ENCODE measurements at regions not wholly inside any gene's neighbourhood (a gene's known extent, or its start where the extent isn't known, plus 50 kb on each side); places are given as distances from the start of the nearest gene placed in this dataset.

DNA sequence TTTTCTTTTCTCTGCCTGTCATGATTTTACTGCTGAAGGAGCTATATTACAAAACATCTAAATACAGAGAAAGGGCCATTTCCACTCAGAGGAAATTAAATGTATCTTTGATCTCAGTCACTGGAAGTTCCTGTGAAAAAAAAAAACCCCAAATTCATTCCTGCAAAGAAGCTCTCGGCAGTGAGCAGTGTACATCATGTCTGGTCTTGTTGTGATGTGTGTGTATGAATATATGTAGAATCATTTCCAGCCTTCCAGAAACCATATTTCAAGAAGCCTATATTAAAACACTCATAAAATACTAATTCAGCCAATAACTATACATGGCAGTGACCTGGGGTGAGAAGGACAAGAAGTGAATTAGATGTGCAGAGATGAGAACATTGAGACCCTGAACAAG, 393.2 kb upstream of the TENM4 start:
- Histone ChIP-seq H3K27me3 (ENCODE audit: control insufficient read depth in 2 of 2, insufficient read depth in 2 of 2, low read length in 2 of 2) (no peaks in the 10 kb centered on the region), H3K4me3 (ENCODE audit: low read length in 2 of 2) (no peak overlapping the region), H3K4me1 (ENCODE audit: control insufficient read depth in 2 of 2, insufficient read depth in 2 of 2, low read length in 2 of 2) (no peaks in the 10 kb centered on the region), H3K9ac (ENCODE audit: low read depth in 1 of 2, low read length in 2 of 2) (no peak overlapping the region), H3K36me3 (ENCODE audit: control insufficient read depth in 2 of 2, insufficient read depth in 2 of 2, low read length in 2 of 2) (no peaks in the 10 kb centered on the region), H3K9me3 (ENCODE audit: control insufficient read depth in 2 of 2, low read length in 2 of 2) (no peaks in the 10 kb centered on the region), H3K27ac (ENCODE audit: low read depth in 2 of 2, low read length in 2 of 2) (no peak overlapping the region)

GRCh38 chr11:79830446-79830845, 389.6 kb upstream of the TENM4 start:
- Histone ChIP-seq H3K4me3 (ENCODE audit: low read length in 2 of 2) (no peak overlapping the region), H3K9ac (ENCODE audit: low read depth in 1 of 2, low read length in 2 of 2) (no peak overlapping the region), H3K27ac (ENCODE audit: low read depth in 2 of 2, low read length in 2 of 2) (no peak overlapping the region), H3K27me3 (ENCODE audit: control insufficient read depth in 2 of 2, insufficient read depth in 2 of 2, low read length in 2 of 2) (no peaks in the 10 kb centered on the region), H3K36me3 (ENCODE audit: control insufficient read depth in 2 of 2, insufficient read depth in 2 of 2, low read length in 2 of 2) (no peaks in the 10 kb centered on the region), H3K9me3 (ENCODE audit: control insufficient read depth in 2 of 2, low read length in 2 of 2) (no peaks in the 10 kb centered on the region), H3K4me1 (ENCODE audit: control insufficient read depth in 2 of 2, insufficient read depth in 2 of 2, low read length in 2 of 2) (no peaks in the 10 kb centered on the region)

GRCh38 chr11:79829891-79830290, 389.1 kb upstream of the TENM4 start:
- no peaks in the 10 kb centered on the region for H3K9me3 ChIP-seq (ENCODE audit: control insufficient read depth in 2 of 2, low read length in 2 of 2)
- no peaks in the 10 kb centered on the region for H3K4me1 ChIP-seq (ENCODE audit: control insufficient read depth in 2 of 2, insufficient read depth in 2 of 2, low read length in 2 of 2)
- no peaks in the 10 kb centered on the region for H3K36me3 ChIP-seq (ENCODE audit: control insufficient read depth in 2 of 2, insufficient read depth in 2 of 2, low read length in 2 of 2)
- no peaks in the 10 kb centered on the region for H3K27me3 ChIP-seq (ENCODE audit: control insufficient read depth in 2 of 2, insufficient read depth in 2 of 2, low read length in 2 of 2)
- H3K9ac ChIP-seq (ENCODE audit: low read depth in 1 of 2, low read length in 2 of 2), result no peak overlapping the region
- no peak overlapping the region for H3K27ac ChIP-seq (ENCODE audit: low read depth in 2 of 2, low read length in 2 of 2)
- no peak overlapping the region for H3K4me3 ChIP-seq (ENCODE audit: low read length in 2 of 2)

- no peaks in the 10 kb centered on the region for H3K4me1 ChIP-seq (ENCODE audit: control insufficient read depth in 2 of 2, insufficient read depth in 2 of 2, low read length in 2 of 2)
- H3K27me3 ChIP-seq (ENCODE audit: control insufficient read depth in 2 of 2, insufficient read depth in 2 of 2, low read length in 2 of 2), result no peaks in the 10 kb centered on the region
- no peaks in the 10 kb centered on the region for H3K9me3 ChIP-seq (ENCODE audit: control insufficient read depth in 2 of 2, low read length in 2 of 2)
- no peak overlapping the region for H3K27ac ChIP-seq (ENCODE audit: low read depth in 2 of 2, low read length in 2 of 2)
- no peak overlapping the region for H3K9ac ChIP-seq (ENCODE audit: low read depth in 1 of 2, low read length in 2 of 2)
- no peak overlapping the region for H3K4me3 ChIP-seq (ENCODE audit: low read length in 2 of 2)
- no peaks in the 10 kb centered on the region for H3K36me3 ChIP-seq (ENCODE audit: control insufficient read depth in 2 of 2, insufficient read depth in 2 of 2, low read length in 2 of 2)
These were observed 381.9 kb upstream of the TENM4 start for GRCh38 chr11:79822766-79823165.

DNA sequence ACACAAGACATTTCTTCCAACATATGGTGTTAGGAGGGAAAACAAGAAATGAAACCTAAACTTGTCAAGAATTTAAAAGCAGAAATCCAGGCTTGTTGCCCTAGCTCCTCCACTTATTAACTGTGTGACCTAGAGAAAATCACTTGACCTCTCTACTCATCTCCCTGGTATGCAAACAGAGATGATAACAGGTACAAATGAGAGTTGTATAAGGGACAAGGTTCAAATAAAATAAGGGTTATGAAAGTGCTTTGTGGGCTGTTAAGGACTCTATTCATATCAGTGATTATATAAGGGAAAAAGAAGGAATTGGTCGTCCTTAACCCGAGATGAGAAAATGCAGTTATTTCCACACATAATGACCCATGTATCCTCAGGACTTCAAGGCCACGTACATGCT, 372.7 kb upstream of the TENM4 start:
- Histone ChIP-seq H3K36me3 (ENCODE audit: control insufficient read depth in 2 of 2, insufficient read depth in 2 of 2, low read length in 2 of 2) (no peaks in the 10 kb centered on the region), H3K9ac (ENCODE audit: low read depth in 1 of 2, low read length in 2 of 2) (no peak overlapping the region), H3K27me3 (ENCODE audit: control insufficient read depth in 2 of 2, insufficient read depth in 2 of 2, low read length in 2 of 2) (no peaks in the 10 kb centered on the region), H3K9me3 (ENCODE audit: control insufficient read depth in 2 of 2, low read length in 2 of 2) (no peaks in the 10 kb centered on the region), H3K27ac (ENCODE audit: low read depth in 2 of 2, low read length in 2 of 2) (no peak overlapping the region), H3K4me3 (ENCODE audit: low read length in 2 of 2) (no peak overlapping the region), H3K4me1 (ENCODE audit: control insufficient read depth in 2 of 2, insufficient read depth in 2 of 2, low read length in 2 of 2) (peaks cover 0 to 5% of the 10 kb centered on the region in 2 donors)

- Histone ChIP-seq H3K27ac (ENCODE audit: low read depth in 2 of 2, low read length in 2 of 2) (no peak overlapping the region), H3K36me3 (ENCODE audit: control insufficient read depth in 2 of 2, insufficient read depth in 2 of 2, low read length in 2 of 2) (no peaks in the 10 kb centered on the region), H3K9ac (ENCODE audit: low read depth in 1 of 2, low read length in 2 of 2) (no peak overlapping the region), H3K27me3 (ENCODE audit: control insufficient read depth in 2 of 2, insufficient read depth in 2 of 2, low read length in 2 of 2) (no peaks in the 10 kb centered on the region), H3K4me3 (ENCODE audit: low read length in 2 of 2) (no peak overlapping the region), H3K9me3 (ENCODE audit: control insufficient read depth in 2 of 2, low read length in 2 of 2) (no peaks in the 10 kb centered on the region), H3K4me1 (ENCODE audit: control insufficient read depth in 2 of 2, insufficient read depth in 2 of 2, low read length in 2 of 2) (peaks cover 0 to 5% of the 10 kb centered on the region in 2 donors)
These were observed 368.7 kb upstream of the TENM4 start for GRCh38 chr11:79809487-79809886.

- Histone ChIP-seq H3K27me3 (ENCODE audit: control insufficient read depth in 2 of 2, insufficient read depth in 2 of 2, low read length in 2 of 2) (no peaks in the 10 kb centered on the region), H3K9ac (ENCODE audit: low read depth in 1 of 2, low read length in 2 of 2) (no peak overlapping the region), H3K4me3 (ENCODE audit: low read length in 2 of 2) (no peak overlapping the region), H3K9me3 (ENCODE audit: control insufficient read depth in 2 of 2, low read length in 2 of 2) (no peaks in the 10 kb centered on the region), H3K4me1 (ENCODE audit: control insufficient read depth in 2 of 2, insufficient read depth in 2 of 2, low read length in 2 of 2) (peaks cover 0 to 5% of the 10 kb centered on the region in 2 donors), H3K27ac (ENCODE audit: low read depth in 2 of 2, low read length in 2 of 2) (no peak overlapping the region), H3K36me3 (ENCODE audit: control insufficient read depth in 2 of 2, insufficient read depth in 2 of 2, low read length in 2 of 2) (no peaks in the 10 kb centered on the region)
These were observed 366.7 kb upstream of the TENM4 start for GRCh38 chr11:79807506-79807905.

GRCh38 chr11:79796704-79797103, 355.9 kb upstream of the TENM4 start:
- Histone ChIP-seq H3K9ac (ENCODE audit: low read depth in 1 of 2, low read length in 2 of 2) (no peak overlapping the region), H3K36me3 (ENCODE audit: control insufficient read depth in 2 of 2, insufficient read depth in 2 of 2, low read length in 2 of 2) (no peaks in the 10 kb centered on the region), H3K9me3 (ENCODE audit: control insufficient read depth in 2 of 2, low read length in 2 of 2) (no peaks in the 10 kb centered on the region), H3K4me1 (ENCODE audit: control insufficient read depth in 2 of 2, insufficient read depth in 2 of 2, low read length in 2 of 2) (no peaks in the 10 kb centered on the region), H3K27ac (ENCODE audit: low read depth in 2 of 2, low read length in 2 of 2) (no peak overlapping the region), H3K27me3 (ENCODE audit: control insufficient read depth in 2 of 2, insufficient read depth in 2 of 2, low read length in 2 of 2) (no peaks in the 10 kb centered on the region), H3K4me3 (ENCODE audit: low read length in 2 of 2) (no peak overlapping the region)

- Histone ChIP-seq H3K27me3 (ENCODE audit: control insufficient read depth in 2 of 2, insufficient read depth in 2 of 2, low read length in 2 of 2) (no peaks in the 10 kb centered on the region), H3K4me3 (ENCODE audit: low read length in 2 of 2) (no peak overlapping the region), H3K36me3 (ENCODE audit: control insufficient read depth in 2 of 2, insufficient read depth in 2 of 2, low read length in 2 of 2) (no peaks in the 10 kb centered on the region), H3K9ac (ENCODE audit: low read depth in 1 of 2, low read length in 2 of 2) (no peak overlapping the region), H3K4me1 (ENCODE audit: control insufficient read depth in 2 of 2, insufficient read depth in 2 of 2, low read length in 2 of 2) (no peaks in the 10 kb centered on the region), H3K9me3 (ENCODE audit: control insufficient read depth in 2 of 2, low read length in 2 of 2) (no peaks in the 10 kb centered on the region), H3K27ac (ENCODE audit: low read depth in 2 of 2, low read length in 2 of 2) (no peak overlapping the region)
These were observed 353.9 kb upstream of the TENM4 start for GRCh38 chr11:79794484-79795393.

DNA sequence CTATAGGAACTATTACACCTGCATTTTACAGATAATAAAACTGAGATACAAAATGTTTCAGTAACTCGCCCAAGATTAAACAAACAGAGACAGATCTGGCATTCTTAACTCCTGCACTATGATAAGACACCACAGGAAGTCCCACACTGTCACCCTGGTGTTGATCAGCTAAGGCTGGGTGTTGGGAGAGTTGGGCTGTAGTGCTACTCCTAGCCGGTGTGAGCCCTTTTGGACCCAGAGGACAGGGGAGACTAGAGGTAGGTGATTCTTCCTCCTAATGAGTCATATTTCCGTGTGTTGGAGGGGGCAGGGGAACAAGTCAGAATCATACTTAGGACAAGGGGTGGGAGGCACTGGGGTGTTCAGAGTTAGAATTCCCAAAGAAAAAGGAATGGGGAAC, 353.2 kb upstream of the TENM4 start:
- H3K4me1 ChIP-seq (ENCODE audit: control insufficient read depth in 2 of 2, insufficient read depth in 2 of 2, low read length in 2 of 2), result no peaks in the 10 kb centered on the region
- no peaks in the 10 kb centered on the region for H3K36me3 ChIP-seq (ENCODE audit: control insufficient read depth in 2 of 2, insufficient read depth in 2 of 2, low read length in 2 of 2)
- H3K27me3 ChIP-seq (ENCODE audit: control insufficient read depth in 2 of 2, insufficient read depth in 2 of 2, low read length in 2 of 2), result no peaks in the 10 kb centered on the region
- no peak overlapping the region for H3K9ac ChIP-seq (ENCODE audit: low read depth in 1 of 2, low read length in 2 of 2)
- no peak overlapping the region for H3K4me3 ChIP-seq (ENCODE audit: low read length in 2 of 2)
- H3K9me3 ChIP-seq (ENCODE audit: control insufficient read depth in 2 of 2, low read length in 2 of 2), result no peaks in the 10 kb centered on the region
- no peak overlapping the region for H3K27ac ChIP-seq (ENCODE audit: low read depth in 2 of 2, low read length in 2 of 2)

All from mucosa of rectum (tissue), 2 donors.